ENCODE measurements at regions not wholly inside any gene's neighbourhood (a gene's known extent, or its start where the extent isn't known, plus 50 kb on each side); places are given as distances from the start of the nearest gene placed in this dataset.

DNA sequence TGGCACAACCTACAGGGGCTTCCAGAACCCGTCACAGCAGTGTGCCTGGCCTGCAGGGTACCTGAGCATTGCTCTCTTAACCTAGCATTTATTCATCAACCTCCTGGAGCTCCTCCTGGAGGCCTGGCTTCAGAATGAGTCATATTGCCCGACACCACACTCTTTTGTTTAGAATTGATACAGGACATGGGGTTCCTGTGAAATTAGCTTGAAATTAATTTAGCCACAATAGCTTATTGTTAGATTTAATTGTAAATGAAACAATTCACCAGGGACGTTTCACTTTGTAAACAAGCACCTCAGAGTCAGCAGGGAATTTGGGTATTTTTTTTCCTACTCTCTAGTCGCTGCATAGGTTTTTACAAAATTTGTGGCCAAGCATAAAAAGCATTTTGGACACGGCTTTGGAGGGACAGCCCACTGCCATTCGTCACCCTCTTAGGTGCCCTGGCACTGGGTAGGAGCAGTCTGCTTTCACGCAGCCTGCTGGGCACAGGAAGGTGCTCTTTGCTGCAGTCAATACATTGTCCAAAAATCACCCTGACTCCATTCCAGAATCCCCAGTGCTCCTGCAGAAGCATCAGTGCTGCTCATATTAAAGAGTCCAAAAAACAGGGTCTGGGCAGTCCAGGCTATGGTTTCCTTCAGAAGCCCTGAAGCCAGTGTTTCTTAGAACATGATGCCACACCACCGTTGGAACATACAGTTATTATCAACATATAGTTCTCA, 60.8 kb upstream of the MEF2A start:
- Histone ChIP-seq H3K36me3 (no peaks in the 10 kb centered on the region), H3K27me3 (no peaks in the 10 kb centered on the region), H3K4me1 (peaks cover 3 to 55% (median 14%) of the 10 kb centered on the region in 3 donors), H3K9me3 (no peaks in the 10 kb centered on the region), H3K27ac (peak overlapping the region in 1 of 4 donors; percentile 81), H3K4me3 (no peak overlapping the region)
- WGBS, 2 donors (ENCODE audit: low coverage in 1 of 2) = 57 to 63% methylated on average over 5 of the region's 8 CpGs
- TF ChIP-seq POLR2AphosphoS5 (IDR thresholded peaks at IDR 0.05) (peak; percentile 27), EP300 (IDR thresholded peaks at IDR 0.05) (no peak), POLR2A (IDR thresholded peaks at IDR 0.05) (no peak)
- TF ChIP-seq, protein P1, sequence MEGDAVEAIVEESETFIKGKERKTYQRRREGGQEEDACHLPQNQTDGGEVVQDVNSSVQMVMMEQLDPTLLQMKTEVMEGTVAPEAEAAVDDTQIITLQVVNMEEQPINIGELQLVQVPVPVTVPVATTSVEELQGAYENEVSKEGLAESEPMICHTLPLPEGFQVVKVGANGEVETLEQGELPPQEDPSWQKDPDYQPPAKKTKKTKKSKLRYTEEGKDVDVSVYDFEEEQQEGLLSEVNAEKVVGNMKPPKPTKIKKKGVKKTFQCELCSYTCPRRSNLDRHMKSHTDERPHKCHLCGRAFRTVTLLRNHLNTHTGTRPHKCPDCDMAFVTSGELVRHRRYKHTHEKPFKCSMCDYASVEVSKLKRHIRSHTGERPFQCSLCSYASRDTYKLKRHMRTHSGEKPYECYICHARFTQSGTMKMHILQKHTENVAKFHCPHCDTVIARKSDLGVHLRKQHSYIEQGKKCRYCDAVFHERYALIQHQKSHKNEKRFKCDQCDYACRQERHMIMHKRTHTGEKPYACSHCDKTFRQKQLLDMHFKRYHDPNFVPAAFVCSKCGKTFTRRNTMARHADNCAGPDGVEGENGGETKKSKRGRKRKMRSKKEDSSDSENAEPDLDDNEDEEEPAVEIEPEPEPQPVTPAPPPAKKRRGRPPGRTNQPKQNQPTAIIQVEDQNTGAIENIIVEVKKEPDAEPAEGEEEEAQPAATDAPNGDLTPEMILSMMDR (IDR thresholded peaks at IDR 0.05) = peak in 1 of 4 experiments; percentile 23
- ATAC-seq = no peak

DNA sequence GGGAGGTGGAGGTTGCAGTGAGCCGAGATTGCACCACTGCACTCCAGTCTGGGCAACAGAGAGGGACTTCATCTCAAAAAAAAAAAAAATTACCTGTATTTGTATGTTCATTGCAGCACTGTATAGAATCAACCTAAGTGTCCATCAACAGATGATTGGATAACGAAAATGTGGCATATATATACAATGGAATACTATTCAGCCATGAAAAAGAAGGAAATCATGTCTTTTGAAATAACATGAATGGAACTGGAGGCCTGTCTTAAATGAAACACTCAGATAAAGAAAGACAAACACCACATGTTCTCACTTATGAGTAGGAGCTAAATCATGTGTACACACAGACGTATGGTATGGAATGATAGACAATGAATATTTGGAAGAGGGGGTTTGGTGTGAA, 59.4 kb upstream of the MEF2A start:
- 79 to 94% methylated on average over 2 to 3 of the region's 3 CpGs for WGBS, 2 donors (ENCODE audit: low coverage in 1 of 2)
- Histone ChIP-seq H3K27me3 (no peaks in the 10 kb centered on the region), H3K4me3 (no peak overlapping the region), H3K4me1 (peaks cover 3 to 62% (median 14%) of the 10 kb centered on the region in 3 donors), H3K27ac (peak overlapping the region; percentile 81 to 85 (median 82)), H3K36me3 (no peaks in the 10 kb centered on the region), H3K9me3 (no peaks in the 10 kb centered on the region)
- ATAC-seq = no peak
- TF ChIP-seq EP300 (IDR thresholded peaks at IDR 0.05) = no peak
- TF ChIP-seq POLR2A (IDR thresholded peaks at IDR 0.05) = no peak
- TF ChIP-seq, protein P1 (IDR thresholded peaks at IDR 0.05) = no peak
- TF ChIP-seq POLR2AphosphoS5 (IDR thresholded peaks at IDR 0.05) = no peak

DNA sequence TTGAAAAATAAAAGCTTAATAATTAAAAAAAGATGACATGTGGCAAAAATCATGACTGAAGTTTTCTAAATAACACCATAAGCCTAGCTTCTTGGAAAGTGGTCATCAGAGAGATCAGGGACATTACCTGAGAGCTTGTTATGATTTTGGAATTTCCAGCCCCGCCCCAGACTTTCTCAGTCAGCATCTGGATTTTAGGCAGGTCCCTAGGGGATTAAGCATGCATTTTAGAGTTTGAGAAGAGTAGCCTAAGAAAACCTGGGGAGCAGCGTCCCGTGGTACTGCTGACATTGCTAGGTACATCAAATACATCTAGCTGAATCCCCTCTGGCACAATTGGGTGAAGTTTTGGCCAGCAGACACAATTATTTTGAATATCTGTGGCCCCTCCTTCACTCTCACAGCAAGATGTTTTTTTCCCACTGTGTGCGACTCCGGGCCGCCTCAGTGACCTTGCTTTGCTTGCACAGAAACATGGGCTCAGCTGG, 58.7 kb upstream of the MEF2A start:
- WGBS, 2 donors (ENCODE audit: low coverage in 1 of 2) = 57 to 100% methylated on average over 1 to 3 of the region's 6 CpGs
- no peak for ATAC-seq
- H3K4me3 ChIP-seq = peak overlapping the region in 1 of 2 donors; percentile 16
- no peaks in the 10 kb centered on the region for H3K27me3 ChIP-seq
- peaks cover 3 to 69% (median 19%) of the 10 kb centered on the region in 3 donors for H3K4me1 ChIP-seq
- H3K36me3 ChIP-seq = no peaks in the 10 kb centered on the region
- TF ChIP-seq POLR2AphosphoS5 (IDR thresholded peaks at IDR 0.05) (no peak), POLR2A (IDR thresholded peaks at IDR 0.05) (no peak), EP300 (IDR thresholded peaks at IDR 0.05) (no peak)
- TF ChIP-seq, protein P1 (IDR thresholded peaks at IDR 0.05) = no peak
- no peaks in the 10 kb centered on the region for H3K9me3 ChIP-seq
- peak overlapping the region; percentile 81 to 85 (median 82) for H3K27ac ChIP-seq

DNA sequence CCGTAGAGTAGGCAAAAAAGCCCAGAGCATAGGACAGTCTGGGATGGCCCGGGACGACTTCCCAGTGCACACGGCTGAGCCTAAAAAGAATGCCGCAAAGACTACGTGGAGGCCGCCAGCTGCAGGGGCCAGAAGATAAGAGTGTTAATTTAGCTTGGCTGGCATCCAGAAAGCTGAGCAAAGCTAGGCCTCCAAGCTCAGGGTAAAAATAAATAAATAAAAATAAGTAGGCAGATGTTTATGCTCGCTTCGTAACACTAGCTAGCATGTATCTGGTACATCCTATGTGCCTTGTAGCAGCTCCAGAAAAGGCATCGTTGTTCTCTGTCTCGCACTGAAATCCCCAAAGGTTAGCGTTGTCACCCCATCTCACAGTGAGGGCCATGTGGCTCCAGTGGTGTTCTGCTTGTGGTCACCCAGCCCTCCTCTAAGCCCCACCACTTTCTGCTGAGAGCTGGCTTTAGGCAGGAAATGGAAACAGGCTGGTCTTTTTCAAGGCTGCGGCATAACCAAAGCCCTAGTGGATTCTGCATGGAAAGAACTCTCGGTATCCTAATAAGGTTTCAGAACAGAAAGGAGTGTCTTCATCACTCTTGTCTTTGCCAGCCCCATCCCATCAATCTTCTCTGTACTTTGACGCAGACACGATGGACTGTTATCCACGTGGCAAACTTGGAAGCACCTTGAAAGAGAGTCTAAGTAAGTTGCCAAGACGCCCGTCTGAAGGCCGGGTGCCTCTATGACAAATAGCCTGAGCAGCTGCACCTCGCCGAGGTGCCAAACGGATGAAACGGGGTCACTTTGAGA, 58.1 kb upstream of the MEF2A start:
- H3K27me3 ChIP-seq = no peaks in the 10 kb centered on the region
- peak; percentile 89 for ATAC-seq
- WGBS, 2 donors (ENCODE audit: low coverage in 1 of 2) = 18 to 31% methylated on average over 5 to 20 of the region's 24 CpGs
- H3K4me1 ChIP-seq = peaks cover 3 to 75% (median 19%) of the 10 kb centered on the region in 3 donors
- H3K27ac ChIP-seq = peak overlapping the region; percentile 81 to 85 (median 82)
- H3K4me3 ChIP-seq = peak overlapping the region in 1 of 2 donors; percentile 16
- no peaks in the 10 kb centered on the region for H3K36me3 ChIP-seq
- no peaks in the 10 kb centered on the region for H3K9me3 ChIP-seq
- no peak for TF ChIP-seq POLR2A (IDR thresholded peaks at IDR 0.05)
- TF ChIP-seq, protein P1 (IDR thresholded peaks at IDR 0.05) = peak in 1 of 4 experiments; percentile 13
- TF ChIP-seq POLR2AphosphoS5 (IDR thresholded peaks at IDR 0.05) = peak; percentile 78
- TF ChIP-seq EP300 (IDR thresholded peaks at IDR 0.05) = peak; percentile 57

Data from gastroesophageal sphincter (tissue), 4 donors.